ENCODE measurements at regions not wholly inside any gene's neighbourhood (a gene's known extent, or its start where the extent isn't known, plus 50 kb on each side); places are given as distances from the start of the nearest gene placed in this dataset.

DNA sequence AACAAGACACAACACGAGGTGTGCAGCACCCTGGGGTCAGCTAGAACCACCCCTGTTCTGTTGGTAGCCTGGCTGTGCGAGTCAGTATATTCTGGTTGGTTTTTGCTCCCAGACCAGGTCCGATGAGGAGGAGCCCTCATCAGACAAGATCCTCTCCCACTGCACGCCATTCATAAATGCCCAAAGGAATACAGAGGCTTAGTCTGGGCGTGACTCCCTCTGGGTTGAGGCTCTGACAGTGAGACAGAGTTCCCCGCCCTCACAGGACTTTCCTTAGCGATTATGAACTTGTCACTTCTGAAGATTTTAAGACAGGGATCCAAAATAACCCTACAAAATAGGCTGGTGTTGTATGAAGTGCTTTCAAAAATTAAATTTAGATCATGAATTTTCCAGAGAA is 85.5 kb upstream of the MC2R start:
- TF ChIP-seq, protein P1, sequence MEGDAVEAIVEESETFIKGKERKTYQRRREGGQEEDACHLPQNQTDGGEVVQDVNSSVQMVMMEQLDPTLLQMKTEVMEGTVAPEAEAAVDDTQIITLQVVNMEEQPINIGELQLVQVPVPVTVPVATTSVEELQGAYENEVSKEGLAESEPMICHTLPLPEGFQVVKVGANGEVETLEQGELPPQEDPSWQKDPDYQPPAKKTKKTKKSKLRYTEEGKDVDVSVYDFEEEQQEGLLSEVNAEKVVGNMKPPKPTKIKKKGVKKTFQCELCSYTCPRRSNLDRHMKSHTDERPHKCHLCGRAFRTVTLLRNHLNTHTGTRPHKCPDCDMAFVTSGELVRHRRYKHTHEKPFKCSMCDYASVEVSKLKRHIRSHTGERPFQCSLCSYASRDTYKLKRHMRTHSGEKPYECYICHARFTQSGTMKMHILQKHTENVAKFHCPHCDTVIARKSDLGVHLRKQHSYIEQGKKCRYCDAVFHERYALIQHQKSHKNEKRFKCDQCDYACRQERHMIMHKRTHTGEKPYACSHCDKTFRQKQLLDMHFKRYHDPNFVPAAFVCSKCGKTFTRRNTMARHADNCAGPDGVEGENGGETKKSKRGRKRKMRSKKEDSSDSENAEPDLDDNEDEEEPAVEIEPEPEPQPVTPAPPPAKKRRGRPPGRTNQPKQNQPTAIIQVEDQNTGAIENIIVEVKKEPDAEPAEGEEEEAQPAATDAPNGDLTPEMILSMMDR (conservative IDR thresholded peaks at IDR 0.05): no peak
- TF ChIP-seq ZFX (IDR thresholded peaks at IDR 0.05): no peak
